HAP-1 (cell line): ENCODE measurements at regions not wholly inside any gene's neighbourhood (a gene's known extent, or its start where the extent isn't known, plus 50 kb on each side); places are given as distances from the start of the nearest gene placed in this dataset.
"Not testable (repeated sequence)": the region's sequence is repeated elsewhere in the genome, so short reads cannot be mapped to it uniquely, and the experiment has no call there.

ENCODE experiments used
- DNase-seq, 2 experiments: peaks; one replicate each; pipeline ENCODE4 v3.0.0-alpha.2; 2016 to 2020; ENCODE audit warnings: low spot score in 2 of 2
- H3K27me3 ChIP-seq: fragments of 250-450 bp; sonication (Bioruptor Pico); 2 replicates; pipeline ENCODE4 v1.5.1; 2020; ENCODE audit warnings: low read depth, mild to moderate bottlenecking, moderate library complexity
- H3K36me3 ChIP-seq: fragments of 250-450 bp; sonication (Bioruptor Pico); replicated peaks from 2 replicates; pipeline ENCODE4 v1.5.1; 2020; ENCODE audit warnings: mild to moderate bottlenecking
- H3K4me1 ChIP-seq: fragments of 250-450 bp; sonication (Bioruptor Pico); 2 replicates; pipeline ENCODE4 v1.5.1; 2020; ENCODE audit warnings: mild to moderate bottlenecking
- H3K4me3 ChIP-seq: fragments of 250-450 bp; sonication (Bioruptor Pico); 2 replicates; pipeline ENCODE4 v1.5.1; 2020; ENCODE audit warnings: mild to moderate bottlenecking, moderate library complexity
- H3K9me3 ChIP-seq: fragments of 250-450 bp; sonication (Bioruptor Pico); 2 replicates; pipeline ENCODE4 v1.5.1; 2020; ENCODE audit warnings: mild to moderate bottlenecking, moderate library complexity
- in situ Hi-C: fragments of 300-500 bp; cut with MboI; formaldehyde crosslinking; loops from 3 replicates; pipeline ENCODE4 v1.14.3; 2020; ENCODE audit warnings: low sequenced_read_pairs, inconsistent platforms, mixed read lengths

DNA sequence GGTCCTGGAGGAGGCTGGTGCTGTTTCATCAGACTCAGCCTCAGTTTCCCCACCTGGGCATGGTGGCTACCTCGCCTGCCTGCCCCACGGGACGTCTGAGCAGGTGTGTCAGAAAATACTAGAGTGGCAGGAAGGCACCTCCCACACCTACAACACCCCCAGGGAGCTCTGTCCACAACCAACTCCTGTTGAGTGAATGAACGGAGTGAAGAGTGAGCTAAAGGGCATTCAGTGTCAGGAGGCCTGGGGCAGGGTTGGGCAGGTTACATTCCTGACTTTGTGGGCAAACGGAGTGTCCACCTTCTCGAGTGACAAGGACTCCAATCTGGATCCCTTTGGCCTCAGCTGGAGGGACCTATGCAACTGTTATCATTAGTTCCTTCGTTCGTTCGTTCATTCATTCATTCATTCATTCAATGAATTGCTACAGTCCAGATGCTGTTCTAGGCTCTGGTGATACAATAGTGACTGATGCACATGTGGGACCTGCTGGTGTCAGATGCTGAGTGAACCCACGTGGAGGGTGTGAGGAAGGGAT lies 195.2 kb downstream of the CTTN start:
- in situ Hi-C loops = no loop called here
- DNase-seq = no peak
- Histone ChIP-seq H3K27me3 (no peaks in the 10 kb centered on the region), H3K4me3 (no peak overlapping the region), H3K36me3 (no peaks in the 10 kb centered on the region), H3K4me1 (no peaks in the 10 kb centered on the region), H3K9me3 (no peaks in the 10 kb centered on the region)

DNA sequence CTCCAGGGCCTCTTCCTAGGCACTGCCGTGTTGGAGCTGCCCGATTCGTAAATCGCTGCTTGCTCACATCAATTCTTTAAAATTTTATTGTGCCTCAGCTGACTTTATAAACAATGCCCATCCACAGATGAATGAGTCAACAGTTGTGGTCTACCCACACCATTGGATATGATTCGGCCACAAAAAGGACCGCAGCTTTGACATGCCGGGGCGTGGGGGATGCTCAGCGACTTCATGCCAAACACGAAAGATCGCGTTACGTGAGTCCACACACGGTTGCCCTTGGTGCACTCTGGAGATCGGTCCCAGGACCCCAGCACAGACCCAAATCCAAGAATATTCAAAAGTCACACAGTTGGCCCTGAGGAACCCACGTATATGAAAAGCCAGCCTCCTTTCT lies 195.7 kb downstream of the CTTN start:
- Histone ChIP-seq H3K9me3 (no peaks in the 10 kb centered on the region), H3K4me3 (no peak overlapping the region), H3K4me1 (no peaks in the 10 kb centered on the region), H3K36me3 (no peaks in the 10 kb centered on the region), H3K27me3 (no peaks in the 10 kb centered on the region)
- in situ Hi-C loops = no loop called here
- DNase-seq = no peak

GRCh38 chr11:70594606-70595005 lies 196.3 kb downstream of the CTTN start:
- H3K27me3 ChIP-seq = no peaks in the 10 kb centered on the region
- no peaks in the 10 kb centered on the region for H3K9me3 ChIP-seq
- no peak overlapping the region for H3K4me3 ChIP-seq
- DNase-seq = no peak
- no peaks in the 10 kb centered on the region for H3K4me1 ChIP-seq
- H3K36me3 ChIP-seq = no peaks in the 10 kb centered on the region
- in situ Hi-C loops = no loop called here

GRCh38 chr11:70595016-70595415 lies 196.7 kb downstream of the CTTN start:
- no peaks in the 10 kb centered on the region for H3K27me3 ChIP-seq
- H3K4me3 ChIP-seq = no peak overlapping the region
- no peak for DNase-seq
- no peaks in the 10 kb centered on the region for H3K36me3 ChIP-seq
- in situ Hi-C loops = no loop called here
- H3K4me1 ChIP-seq = no peaks in the 10 kb centered on the region
- H3K9me3 ChIP-seq = no peaks in the 10 kb centered on the region

- H3K9me3 ChIP-seq = no peaks in the 10 kb centered on the region
- H3K4me3 ChIP-seq = no peak overlapping the region
- in situ Hi-C loops = no loop called here
- no peak for DNase-seq
- no peaks in the 10 kb centered on the region for H3K4me1 ChIP-seq
- no peaks in the 10 kb centered on the region for H3K27me3 ChIP-seq
- no peaks in the 10 kb centered on the region for H3K36me3 ChIP-seq
These were observed 197.1 kb downstream of the CTTN start for GRCh38 chr11:70595452-70595851.

DNA sequence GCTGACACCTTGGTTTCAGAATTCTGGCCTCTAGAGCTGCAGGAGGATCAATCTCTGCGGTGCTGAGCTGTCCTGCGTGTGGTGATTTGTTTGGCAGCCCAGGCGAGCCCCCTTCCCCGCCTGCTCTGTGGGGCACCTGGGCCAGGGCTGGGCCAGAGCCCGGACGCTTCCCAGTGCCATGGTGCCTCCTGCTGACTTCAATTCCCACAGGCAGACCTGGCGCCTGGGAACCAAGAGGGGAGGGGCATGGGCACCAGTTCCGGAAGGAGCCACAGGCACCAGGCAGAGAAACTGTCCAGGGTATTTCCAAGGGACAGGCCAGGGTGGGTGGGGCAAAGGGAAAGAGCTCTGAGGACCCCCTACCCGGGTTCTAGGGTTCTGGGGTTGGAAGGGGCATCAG lies 197.8 kb downstream of the CTTN start:
- no peak for DNase-seq
- Histone ChIP-seq H3K36me3 (no peaks in the 10 kb centered on the region), H3K4me3 (no peak overlapping the region), H3K27me3 (no peaks in the 10 kb centered on the region), H3K9me3 (no peaks in the 10 kb centered on the region), H3K4me1 (no peaks in the 10 kb centered on the region)
- in situ Hi-C loops = no loop called here

- in situ Hi-C loops = no loop called here
These were observed 198.8 kb downstream of the CTTN start for GRCh38 chr11:70597006-70597555.

GRCh38 chr11:70597751-70598625 lies 199.7 kb downstream of the CTTN start:
- H3K9me3 ChIP-seq = no peaks in the 10 kb centered on the region
- peaks cover 3% of the 10 kb centered on the region; the same call in 1 of the 2 replicates for H3K27me3 ChIP-seq
- no peak for DNase-seq
- in situ Hi-C loops = no loop called here
- H3K36me3 ChIP-seq = no peaks in the 10 kb centered on the region
- H3K4me1 ChIP-seq = no peaks in the 10 kb centered on the region
- H3K4me3 ChIP-seq = no peak overlapping the region

More at GRCh38 chr11:70597006-70597555, 198.8 kb downstream of the CTTN start:
- H3K4me1 ChIP-seq = no peaks in the 10 kb centered on the region
- no peak for DNase-seq
- no peaks in the 10 kb centered on the region for H3K36me3 ChIP-seq
- no peaks in the 10 kb centered on the region for H3K27me3 ChIP-seq
- H3K9me3 ChIP-seq = no peaks in the 10 kb centered on the region
- H3K4me3 ChIP-seq = no peak overlapping the region

- H3K4me3 ChIP-seq, H3K36me3 ChIP-seq, H3K9me3 ChIP-seq, DNase-seq, H3K27me3 ChIP-seq, H3K4me1 ChIP-seq: not testable (repeated sequence)
- in situ Hi-C loops = loop anchor here (25.0 kb wide), 1 partner anchor 111 kb away; no protein-coding TSS in a partner anchor
These were observed 202.6 kb downstream of the CTTN start for GRCh38 chr11:70600911-70601415.

- H3K27me3 ChIP-seq = peaks cover 6% of the 10 kb centered on the region; the same call in 1 of the 2 replicates
- H3K4me1 ChIP-seq = no peaks in the 10 kb centered on the region
- DNase-seq = no peak
- in situ Hi-C loops = loop anchor here (25.0 kb wide), 1 partner anchor 110 kb away; no protein-coding TSS in a partner anchor
- H3K36me3 ChIP-seq = no peaks in the 10 kb centered on the region
- no peak overlapping the region for H3K4me3 ChIP-seq
- no peaks in the 10 kb centered on the region for H3K9me3 ChIP-seq
These were observed 203.7 kb downstream of the CTTN start for GRCh38 chr11:70601861-70602538.

GRCh38 chr11:70603114-70603755 lies 204.9 kb downstream of the CTTN start:
- Histone ChIP-seq H3K4me1 (no peaks in the 10 kb centered on the region), H3K36me3 (no peaks in the 10 kb centered on the region), H3K4me3 (no peak overlapping the region), H3K9me3 (no peaks in the 10 kb centered on the region), H3K27me3 (peaks cover 6% of the 10 kb centered on the region; the same call in 1 of the 2 replicates)
- in situ Hi-C loops = loop anchor here (25.0 kb wide), 1 partner anchor 109 kb away; no protein-coding TSS in a partner anchor
- no peak for DNase-seq

- Histone ChIP-seq H3K36me3 (no peaks in the 10 kb centered on the region), H3K4me1 (no peaks in the 10 kb centered on the region), H3K27me3 (peaks cover 6% of the 10 kb centered on the region; the same call in 1 of the 2 replicates), H3K4me3 (no peak overlapping the region), H3K9me3 (no peaks in the 10 kb centered on the region)
- DNase-seq = no peak
- in situ Hi-C loops = loop anchor here (25.0 kb wide), 1 partner anchor 109 kb away; no protein-coding TSS in a partner anchor
These were observed 205.5 kb downstream of the CTTN start for GRCh38 chr11:70603756-70604211.

GRCh38 chr11:70604221-70604620 lies 205.9 kb downstream of the CTTN start:
- Histone ChIP-seq H3K4me3 (no peak overlapping the region), H3K9me3 (no peaks in the 10 kb centered on the region), H3K27me3 (peaks cover 6% of the 10 kb centered on the region; the same call in 1 of the 2 replicates), H3K36me3 (no peaks in the 10 kb centered on the region), H3K4me1 (no peaks in the 10 kb centered on the region)
- DNase-seq = no peak
- in situ Hi-C loops = loop anchor here (25.0 kb wide), 1 partner anchor 108 kb away; no protein-coding TSS in a partner anchor
